ENCODE measurements at regions not wholly inside any gene's neighbourhood (a gene's known extent, or its start where the extent isn't known, plus 50 kb on each side); places are given as distances from the start of the nearest gene placed in this dataset.
"Not testable (repeated sequence)": the region's sequence is repeated elsewhere in the genome, so short reads cannot be mapped to it uniquely, and the experiment has no call there.

DNA sequence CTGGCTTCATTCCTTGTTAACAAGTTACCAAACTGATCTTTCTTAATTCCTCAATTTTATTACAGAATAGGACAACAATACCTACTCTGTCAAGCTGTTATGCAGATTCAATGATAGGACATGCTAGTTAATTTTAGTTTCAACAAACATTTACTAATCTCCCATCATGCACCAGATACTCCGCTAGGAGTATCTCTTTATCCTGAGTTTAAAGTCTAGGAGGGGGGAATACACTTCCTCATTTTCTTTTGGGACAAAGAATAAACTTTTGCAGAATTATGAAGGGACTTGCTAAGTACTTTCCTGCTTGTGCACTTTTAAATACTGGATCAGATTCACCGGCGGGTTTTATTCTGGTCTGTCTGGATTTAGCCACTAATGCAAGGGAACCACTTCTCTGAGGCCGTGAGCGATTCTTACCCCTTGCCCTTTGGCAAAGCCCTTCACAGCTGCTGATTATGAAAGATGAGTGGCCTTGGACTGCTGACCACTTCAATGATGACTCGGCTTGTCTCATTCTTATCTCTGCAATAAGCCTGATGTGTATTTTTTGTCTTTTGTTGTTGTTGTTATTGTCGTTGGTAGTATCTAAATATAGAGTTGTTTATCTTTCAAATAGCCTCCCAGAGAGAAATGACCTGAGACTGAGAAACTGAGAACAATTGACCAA lies 73.9 kb downstream of the RMI1 start:
- DNase-seq: no peak

GRCh38 chr9:84057662-84058061 lies 77.1 kb downstream of the RMI1 start:
- no peak for DNase-seq

GRCh38 chr9:84059936-84060335 lies 79.3 kb downstream of the RMI1 start:
- DNase-seq: no peak

DNA sequence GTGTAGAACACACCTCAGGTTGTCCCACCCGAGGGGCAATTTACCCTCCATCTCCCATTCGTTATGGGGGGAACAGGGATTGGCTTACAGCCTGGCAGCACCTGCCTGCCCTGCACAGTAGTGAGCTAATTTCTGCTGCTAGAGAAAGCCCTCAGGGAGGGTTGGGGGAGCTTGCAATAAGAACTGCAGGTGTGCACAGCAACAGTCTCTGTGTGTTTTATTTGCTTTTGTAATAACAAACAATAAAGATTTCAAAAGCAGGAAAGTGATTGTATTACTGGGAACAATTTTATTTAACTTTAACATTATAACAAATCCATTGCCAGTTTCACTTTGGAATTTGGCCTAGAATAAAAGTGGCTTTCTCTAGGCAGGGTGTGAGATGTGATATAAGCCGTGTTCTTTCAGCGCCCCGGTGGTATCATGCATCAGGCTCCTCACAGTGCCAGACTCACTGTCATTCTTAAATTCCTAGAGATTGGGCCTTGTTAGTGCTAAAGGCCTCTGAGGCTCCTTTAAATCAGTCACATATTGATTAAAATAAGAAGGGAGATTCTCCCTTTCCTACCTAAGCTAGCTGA lies 81.1 kb downstream of the RMI1 start:
- peak in 1 of 2 experiments; percentile 5 for DNase-seq

DNA sequence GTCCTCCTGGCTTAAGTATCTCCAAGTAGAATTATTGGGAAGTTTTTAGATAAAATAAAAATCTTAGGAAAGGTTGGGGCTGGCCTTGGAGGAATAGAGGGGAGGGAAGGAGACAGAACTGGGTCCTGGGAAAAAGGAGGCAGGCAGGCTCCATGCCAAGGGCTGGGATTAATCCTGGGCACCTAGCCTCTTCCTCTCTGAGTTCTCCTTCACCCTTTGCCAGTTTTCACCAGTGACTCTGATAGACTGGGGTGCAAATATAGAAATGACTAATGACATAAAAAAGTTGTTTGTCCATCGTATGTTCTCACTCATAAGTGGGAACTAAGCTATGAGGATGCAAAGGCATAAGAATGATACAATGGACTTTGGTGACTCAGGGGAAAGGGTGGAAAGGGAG lies 81.9 kb downstream of the RMI1 start:
- no peak for DNase-seq

DNA sequence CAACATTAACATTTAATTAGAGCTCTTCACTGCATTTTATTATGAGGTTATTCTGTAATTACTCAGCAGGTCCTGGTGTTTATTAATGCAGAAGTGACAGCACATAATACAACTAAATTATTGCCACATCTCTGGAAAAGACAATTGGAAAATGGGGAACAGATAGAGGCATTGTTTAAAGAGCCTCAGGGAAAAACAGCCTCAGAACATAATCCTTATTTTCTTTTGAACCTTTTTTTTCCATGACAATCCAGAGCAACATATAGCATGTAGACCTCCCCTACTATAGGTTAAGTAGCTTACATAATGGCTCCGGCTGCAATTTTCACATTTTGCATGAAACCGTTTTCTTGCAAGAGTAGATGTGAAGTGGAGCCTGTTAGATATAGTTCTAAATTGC lies 87.2 kb downstream of the RMI1 start:
- DNase-seq: no peak

DNA sequence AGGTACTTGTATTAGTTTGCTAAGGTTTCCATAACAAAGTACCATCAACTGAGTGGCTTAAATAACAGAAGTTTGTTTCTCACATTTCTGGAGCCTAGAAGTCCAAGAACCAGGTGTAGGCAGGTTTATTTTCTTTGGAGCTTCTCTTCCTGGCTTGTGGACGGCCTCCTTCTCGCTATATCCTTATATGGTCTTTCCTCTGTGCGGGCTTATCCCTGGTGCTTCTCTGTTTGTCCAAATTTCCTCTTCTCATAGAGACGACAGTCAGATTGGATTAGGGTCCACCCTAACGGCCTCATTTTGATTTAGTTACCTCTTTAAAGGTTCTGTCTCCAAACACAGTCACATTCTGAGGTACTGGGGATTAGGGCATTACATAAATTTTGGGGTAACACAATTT lies 88.3 kb downstream of the RMI1 start:
- no peak for DNase-seq

GRCh38 chr9:84070590-84070989 lies 90.0 kb downstream of the RMI1 start:
- DNase-seq: no peak

DNA sequence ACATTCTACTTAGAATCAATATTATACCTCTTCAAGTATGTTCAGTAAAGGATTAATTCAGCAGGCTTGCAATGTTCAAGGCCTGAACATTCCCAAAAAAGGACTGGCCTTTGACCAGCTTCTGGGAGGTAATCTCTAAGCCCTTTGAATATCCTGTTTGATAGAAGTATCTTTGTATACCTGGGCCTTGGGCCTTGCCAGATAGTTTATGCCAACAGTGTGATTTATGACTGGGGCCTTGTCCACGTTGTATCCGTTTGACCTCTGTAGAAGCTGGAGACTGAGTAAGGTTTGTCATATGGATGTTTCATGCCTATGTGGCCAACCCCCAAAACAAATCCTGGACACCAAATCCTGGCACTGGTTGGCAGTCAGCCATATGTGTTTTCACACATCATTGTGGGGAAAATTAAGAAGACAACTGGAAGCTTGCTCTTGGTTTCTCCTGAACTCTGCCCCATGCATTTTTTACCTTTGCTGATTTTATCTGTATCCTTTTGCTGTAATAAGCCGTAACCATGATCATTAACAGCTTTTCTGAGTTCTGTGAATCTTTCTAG lies 92.1 kb downstream of the RMI1 start:
- no peak for DNase-seq

DNA sequence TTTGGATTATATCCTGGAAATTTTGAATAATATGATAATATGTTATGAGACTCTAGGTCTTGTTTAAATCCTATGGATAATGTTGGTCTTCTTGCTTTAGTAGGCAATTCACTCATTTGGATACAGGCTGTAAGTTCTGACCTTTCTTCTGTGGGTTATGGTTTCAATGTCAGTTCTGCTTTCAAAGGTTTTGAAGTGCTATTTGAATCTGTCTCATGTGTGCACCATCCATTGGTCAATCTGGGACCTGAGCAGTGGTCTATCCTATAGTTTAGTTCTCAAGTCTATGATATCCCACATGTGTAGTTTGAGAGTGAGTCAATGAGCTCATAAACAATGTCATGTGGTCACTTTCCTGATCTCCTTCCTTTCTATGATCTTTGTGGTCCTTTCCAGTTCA lies 94.4 kb downstream of the RMI1 start:
- DNase-seq: no peak

DNA sequence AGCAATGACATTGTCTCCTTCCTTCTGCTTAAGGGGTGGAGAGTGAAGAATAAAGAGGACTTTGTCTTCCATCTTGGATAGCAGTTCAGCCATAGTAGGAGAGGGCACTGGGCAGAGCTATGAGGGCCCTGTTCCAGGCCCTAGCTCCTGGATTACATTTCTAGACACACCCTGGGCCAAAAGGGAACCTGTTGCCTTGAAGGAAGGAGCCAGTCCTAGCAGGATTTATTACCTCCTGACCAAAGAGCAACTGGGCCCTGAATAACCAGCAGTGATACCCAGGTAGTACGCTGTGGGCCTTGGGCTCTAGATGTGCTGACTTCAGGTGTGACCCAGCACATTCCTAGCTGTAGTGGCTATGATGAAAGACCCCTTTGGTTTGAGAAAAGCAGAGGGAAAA lies 95.8 kb downstream of the RMI1 start:
- no peak for DNase-seq

DNA sequence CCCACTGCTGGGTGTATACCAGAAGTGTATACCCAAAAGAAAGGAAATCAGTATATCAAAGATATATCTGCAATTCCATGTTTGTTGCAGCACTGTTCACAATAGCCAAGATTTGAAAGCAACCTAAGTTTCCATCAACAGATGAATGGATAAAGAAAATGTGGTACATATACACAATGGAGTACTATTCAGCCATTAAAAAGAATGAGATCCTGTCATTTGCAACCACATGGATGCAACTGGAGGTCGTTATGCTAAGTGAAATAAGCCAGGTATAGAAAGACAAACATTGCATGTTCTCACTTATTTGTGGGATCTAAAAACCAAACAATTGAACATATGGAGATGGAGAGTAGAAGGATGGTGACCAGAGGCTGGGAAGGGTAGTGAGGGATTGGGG lies 97.2 kb downstream of the RMI1 start:
- not testable (repeated sequence) for DNase-seq

DNA sequence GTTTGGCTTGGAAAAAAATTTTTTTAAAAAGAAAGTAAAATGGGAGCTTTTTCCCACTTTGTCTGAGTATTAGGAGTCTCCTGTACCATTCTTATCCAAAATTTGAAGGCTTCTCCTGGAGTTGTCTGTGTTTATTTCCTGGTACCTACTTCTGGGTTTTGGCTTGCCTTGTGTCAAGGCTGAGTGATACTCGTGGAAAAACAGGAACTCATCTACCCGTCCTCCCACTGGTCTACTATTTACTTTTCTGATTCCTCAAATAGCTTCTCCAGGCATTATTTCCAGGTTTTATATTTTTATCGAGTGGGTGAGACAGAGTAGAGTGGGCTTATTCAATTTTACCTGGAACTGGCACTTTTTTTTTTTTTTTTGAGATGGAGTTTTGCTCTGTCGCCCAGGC lies 99.4 kb downstream of the RMI1 start:
- DNase-seq: no peak

GRCh38 chr9:84101964-84102632 lies 121.5 kb downstream of the RMI1 start:
- no peak for DNase-seq

- no peak for DNase-seq
Observed at GRCh38 chr9:84103651-84104377, 123.2 kb downstream of the RMI1 start.

DNA sequence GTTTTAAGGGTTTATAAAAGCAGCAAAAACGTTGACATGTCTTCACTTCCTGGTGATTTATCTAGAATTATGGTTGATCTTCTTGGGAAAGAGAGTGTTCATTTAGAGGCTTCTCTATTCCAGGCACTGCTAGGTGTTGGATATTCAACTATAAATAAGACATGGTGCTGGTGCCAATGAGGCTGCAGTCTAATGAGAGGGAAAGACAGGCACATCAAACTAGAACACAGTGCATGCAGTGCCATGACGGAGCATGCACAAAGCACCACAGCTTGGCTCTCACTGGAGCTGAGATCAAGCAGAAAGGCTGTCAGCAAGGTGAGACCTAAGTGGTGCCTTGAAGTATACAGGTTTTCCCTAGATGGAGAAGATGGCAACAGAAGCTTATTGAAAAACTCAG lies 126.5 kb downstream of the RMI1 start:
- DNase-seq: no peak

GRCh38 chr9:84107995-84108394 lies 127.4 kb downstream of the RMI1 start:
- DNase-seq: no peak

DNA sequence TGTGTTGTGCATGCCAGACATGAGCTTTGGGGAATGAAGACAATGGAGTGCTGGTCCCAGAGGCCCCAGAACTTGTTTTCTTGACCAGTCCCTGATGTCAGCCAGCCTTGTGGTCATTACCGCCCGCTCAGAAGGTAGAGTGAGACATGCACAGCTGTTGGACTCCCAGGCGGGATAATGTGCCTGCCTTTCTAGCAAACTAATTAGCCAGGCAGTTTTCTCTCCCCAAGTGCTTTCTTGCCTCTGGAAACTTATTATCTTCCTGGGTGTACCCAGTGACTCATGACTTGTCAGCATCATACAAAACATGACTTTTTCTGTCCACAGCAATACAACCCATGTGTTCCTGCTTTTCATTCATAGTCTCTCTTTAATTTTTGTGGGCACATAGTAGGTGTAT lies 131.1 kb downstream of the RMI1 start:
- DNase-seq: no peak

DNA sequence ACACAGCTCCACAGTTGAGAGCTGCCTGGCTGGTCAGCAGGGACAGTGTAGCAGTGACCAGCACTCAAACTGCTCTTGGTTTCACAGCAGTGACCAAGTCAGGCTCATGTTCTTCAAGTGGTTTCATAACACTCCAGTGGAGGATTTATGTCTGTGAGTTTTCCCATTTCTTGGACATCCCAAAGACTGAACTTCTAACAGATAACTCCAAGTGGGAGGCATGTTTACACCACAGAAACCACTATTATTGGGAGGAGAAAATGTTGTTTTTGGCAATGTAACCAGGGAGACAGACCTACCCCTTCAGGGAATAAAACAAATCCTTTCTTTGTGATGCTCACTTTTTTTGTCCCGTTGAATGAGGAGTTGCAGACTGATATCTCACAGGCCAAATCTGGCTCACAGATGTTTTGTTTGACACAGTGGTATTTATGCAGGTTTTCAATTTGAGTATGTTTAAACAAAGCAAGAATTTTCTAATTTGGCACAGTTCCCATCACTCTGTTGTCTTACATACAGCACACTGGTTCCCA lies 141.5 kb downstream of the RMI1 start:
- DNase-seq: no peak

DNA sequence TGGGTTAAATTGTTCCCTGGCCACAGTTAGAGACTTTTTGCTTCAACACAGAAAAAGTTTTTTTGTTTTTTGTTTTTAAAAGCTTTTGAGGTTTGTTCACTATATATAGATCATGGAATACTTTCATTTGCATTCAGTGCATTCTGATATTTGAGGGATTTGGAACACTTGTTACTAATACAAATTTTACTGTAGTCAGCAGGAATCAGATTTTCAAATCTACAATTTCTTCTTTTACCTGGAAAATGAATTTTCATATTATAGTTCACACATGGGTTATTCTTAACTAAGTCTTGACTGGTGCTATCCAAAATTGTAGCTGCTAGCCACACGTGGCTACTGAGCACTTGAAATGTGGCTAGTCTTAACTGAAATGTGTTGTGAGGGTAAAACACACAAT lies 142.0 kb downstream of the RMI1 start:
- DNase-seq: no peak

GRCh38 chr9:84123648-84124406 lies 143.2 kb downstream of the RMI1 start:
- DNase-seq: no peak

- no peak for DNase-seq
Observed at GRCh38 chr9:84125046-84125445, 144.4 kb downstream of the RMI1 start.

DNA sequence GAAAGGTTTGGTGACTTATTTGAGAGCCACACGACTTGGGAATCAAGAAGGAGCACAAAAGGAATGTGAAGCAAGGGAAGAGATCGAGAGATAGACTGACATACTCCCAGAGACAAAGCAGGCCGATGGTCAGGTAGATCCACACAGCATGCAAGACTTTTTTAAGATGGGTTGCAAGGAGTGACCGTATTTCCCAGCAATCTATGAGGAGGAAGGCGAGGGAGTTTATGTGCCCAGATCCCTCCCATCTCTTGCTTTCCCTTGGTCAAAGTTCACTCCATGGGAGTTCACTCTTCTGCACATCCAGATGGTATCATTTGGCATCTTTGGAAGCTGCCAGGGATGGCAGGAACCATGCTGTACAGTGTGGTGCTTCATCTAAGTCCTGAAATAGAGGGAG lies 148.9 kb downstream of the RMI1 start:
- DNase-seq: no peak

Measured in SHP77 (cell line).